ENCODE measurements at regions not wholly inside any gene's neighbourhood (a gene's known extent, or its start where the extent isn't known, plus 50 kb on each side); places are given as distances from the start of the nearest gene placed in this dataset.

DNA sequence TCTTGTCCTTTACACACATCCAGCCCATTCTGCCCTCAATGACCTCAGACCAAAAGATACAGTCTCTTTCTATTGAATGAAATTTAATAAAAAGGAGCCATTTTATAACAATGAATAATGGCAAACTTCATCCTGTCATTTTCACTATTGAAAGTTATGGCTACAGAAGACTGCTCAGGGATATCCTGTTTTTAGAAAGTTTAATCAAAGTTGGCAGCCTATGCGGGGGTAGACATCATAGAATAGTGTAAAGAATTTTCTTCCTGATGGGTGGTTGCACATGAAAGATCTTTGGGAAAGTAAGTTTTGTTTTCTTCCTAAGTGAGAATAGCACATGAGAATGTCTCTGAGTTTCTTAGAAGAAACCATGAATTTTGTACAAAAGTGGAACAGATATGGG lies 670.4 kb upstream of the CDH6 start:
- H3K27me3 ChIP-seq (replicated peaks in 1 of 4; ENCODE audit: control insufficient read depth in 3 of 4, extremely low read depth in 1 of 4, insufficient read depth in 3 of 4, low read length in 3 of 4) = no peaks in the 10 kb centered on the region
- no peak overlapping the region for H2AFZ ChIP-seq (ENCODE audit: low read length)
- no peak overlapping the region for H2BK20ac ChIP-seq (ENCODE audit: low read length)
- no peak overlapping the region for H3K4me2 ChIP-seq (ENCODE audit: insufficient read depth in 1 of 2, low read depth in 2 of 2, low read length in 2 of 2)
- no peak overlapping the region for H3K56ac ChIP-seq (replicated peaks; ENCODE audit: insufficient read length, low read depth, low read length)
- H2AK5ac ChIP-seq (ENCODE audit: low read depth, low read length) = no peak overlapping the region
- no peaks in the 10 kb centered on the region for H3K9me3 ChIP-seq (ENCODE audit: insufficient read depth in 2 of 2, low read depth in 1 of 2, low read length in 1 of 2)
- H2BK12ac ChIP-seq (ENCODE audit: low read depth, low read length) = no peak overlapping the region
- no peaks in the 10 kb centered on the region for H3K4me1 ChIP-seq (replicated peaks in 1 of 4; ENCODE audit: control insufficient read depth in 3 of 4, insufficient read depth in 4 of 4, low read length in 3 of 4)
- 100% methylated on average over 1 of the region's 1 CpG; no CpG with 5 or more reads in 1 of the 2 experiments for WGBS, 2 experiments (ENCODE audit: extremely low coverage in 1 of 2, insufficient coverage in 1 of 2, insufficient read length in 1 of 2, insufficient replicate concordance in 2 of 2, low coverage in 1 of 2, low lambda C conversion rate in 2 of 2, missing lambda C conversion rate in 1 of 2)
- H3K18ac ChIP-seq (ENCODE audit: extremely low read depth, low read length) = no peak overlapping the region
- H3K4me3 ChIP-seq (ENCODE audit: extremely low read depth in 1 of 4, insufficient read depth in 2 of 4, low read depth in 3 of 4, low read length in 4 of 4) = no peak overlapping the region
- ChIA-PET CTCF (ENCODE audit: partially characterized antibody) (interaction anchor here (0.6 kb wide), 1 partner anchor 14 kb away, joined by 3 read pairs; no protein-coding TSS in a partner anchor), POLR2A (ENCODE audit: partially characterized antibody) (no interaction called here)
- no peaks in the 10 kb centered on the region for H3K23me2 ChIP-seq (ENCODE audit: low read depth, low read length)
- H4K8ac ChIP-seq (ENCODE audit: extremely low read depth, insufficient read depth, low read length) = no peak overlapping the region
- DNase-seq (ENCODE audit: low read depth in 1 of 2, low spot score in 2 of 2) = no peak
- no peak overlapping the region for H3K14ac ChIP-seq (ENCODE audit: insufficient read length)
- no peak overlapping the region for H3K23ac ChIP-seq (ENCODE audit: insufficient read length)
- H2BK120ac ChIP-seq (replicated peaks; ENCODE audit: low read depth, low read length) = no peak overlapping the region
- H3K36me3 ChIP-seq (ENCODE audit: control insufficient read depth in 2 of 4, insufficient read depth in 4 of 4, low read length in 3 of 4) = no peaks in the 10 kb centered on the region
- no peaks in the 10 kb centered on the region for H3K79me1 ChIP-seq (ENCODE audit: low read depth, low read length)
- H4K91ac ChIP-seq (replicated peaks; ENCODE audit: insufficient read length, low read length) = no peak overlapping the region
- H3K79me2 ChIP-seq (ENCODE audit: control insufficient read depth in 1 of 2, insufficient read depth in 2 of 2, low read length in 2 of 2) = no peaks in the 10 kb centered on the region
- H2BK15ac ChIP-seq (ENCODE audit: low read length) = no peak overlapping the region
- FAIRE-seq = no peak
- H3K4ac ChIP-seq (replicated peaks; ENCODE audit: insufficient read length, low read depth, low read length) = no peak overlapping the region
- no peak overlapping the region for H2BK5ac ChIP-seq (ENCODE audit: low read depth, low read length)
- H4K5ac ChIP-seq (ENCODE audit: insufficient read length, low read depth, low read length) = no peak overlapping the region
- H4K20me1 ChIP-seq (replicated peaks in 1 of 2; ENCODE audit: control insufficient read depth in 1 of 2, insufficient read depth in 2 of 2, low read length in 2 of 2) = no peaks in the 10 kb centered on the region
- no peak overlapping the region for H3K9ac ChIP-seq (replicated peaks in 1 of 4; ENCODE audit: extremely low read depth in 1 of 4, low read depth in 3 of 4, low read length in 3 of 4)
- no peak overlapping the region for H3K27ac ChIP-seq (ENCODE audit: low read depth, low read length)
- TF ChIP-seq CEBPB (IDR thresholded peaks at IDR 0.05; ENCODE audit: low read depth, low read length) (no peak), TAF1 (IDR thresholded peaks at IDR 0.05; ENCODE audit: low read depth, low read length) (no peak), CBX5 (IDR thresholded peaks at IDR 0.05; ENCODE audit: low read depth, low read length) (no peak), BRCA1 (IDR thresholded peaks at IDR 0.05; ENCODE audit: low read depth, low read length) (no peak), SP1 (IDR thresholded peaks at IDR 0.05; ENCODE audit: low read depth, low read length) (no peak), ASH2L (IDR thresholded peaks at IDR 0.05; ENCODE audit: low read length) (no peak), RFX5 (IDR thresholded peaks at IDR 0.05; ENCODE audit: borderline replicate concordance, low read depth, low read length) (no peak), SP4 (IDR thresholded peaks at IDR 0.05; ENCODE audit: low read length) (no peak), BACH1 (IDR thresholded peaks at IDR 0.05; ENCODE audit: low read length) (no peak), TCF12 (IDR thresholded peaks at IDR 0.05; ENCODE audit: low read depth, low read length) (no peak), SRF (IDR thresholded peaks at IDR 0.05; ENCODE audit: low read depth, low read length) (no peak), CHD1 (IDR thresholded peaks at IDR 0.05; ENCODE audit: low read depth, low read length) (no peak), RXRA (IDR thresholded peaks at IDR 0.05; ENCODE audit: insufficient read depth, low read depth, low read length) (no peak), EZH2 (IDR thresholded peaks at IDR 0.05; ENCODE audit: low read depth, low read length, severe bottlenecking) (no peak), SIRT6 (IDR thresholded peaks at IDR 0.05; ENCODE audit: low read length) (no peak), EP300 (IDR thresholded peaks at IDR 0.05; ENCODE audit: borderline replicate concordance in 1 of 2, low read depth in 2 of 2, low read length in 2 of 2) (no peak), YY1 (IDR thresholded peaks at IDR 0.05; ENCODE audit: low read depth, low read length) (no peak), ZNF274 (IDR thresholded peaks at IDR 0.05; ENCODE audit: borderline replicate concordance, extremely low read depth, low read length) (no peak)

Data from H1 (cell line).